ENCODE measurements at regions not wholly inside any gene's neighbourhood (a gene's known extent, or its start where the extent isn't known, plus 50 kb on each side); places are given as distances from the start of the nearest gene placed in this dataset.
"Not testable (repeated sequence)": the region's sequence is repeated elsewhere in the genome, so short reads cannot be mapped to it uniquely, and the experiment has no call there.

DNA sequence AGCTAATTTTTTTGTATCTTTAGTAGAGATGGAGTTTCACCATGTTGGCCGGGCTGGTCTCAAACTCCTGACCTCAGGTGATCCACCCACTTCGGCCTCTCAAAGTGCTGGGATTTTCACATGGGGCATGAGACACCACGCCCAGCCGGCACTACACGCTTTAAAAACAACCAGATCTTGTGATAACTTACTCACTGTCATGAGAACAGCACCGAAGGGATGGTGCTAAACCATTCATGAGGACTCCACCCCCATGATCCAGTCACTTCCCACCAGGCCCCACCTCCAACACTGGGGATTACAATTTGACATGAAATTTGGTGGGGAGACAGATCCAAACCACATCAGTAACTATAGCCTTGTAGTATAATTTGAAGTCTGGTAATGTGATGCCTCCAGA lies 67.4 kb upstream of the ZNF169 start:
- DNase-seq: not testable (repeated sequence)

DNA sequence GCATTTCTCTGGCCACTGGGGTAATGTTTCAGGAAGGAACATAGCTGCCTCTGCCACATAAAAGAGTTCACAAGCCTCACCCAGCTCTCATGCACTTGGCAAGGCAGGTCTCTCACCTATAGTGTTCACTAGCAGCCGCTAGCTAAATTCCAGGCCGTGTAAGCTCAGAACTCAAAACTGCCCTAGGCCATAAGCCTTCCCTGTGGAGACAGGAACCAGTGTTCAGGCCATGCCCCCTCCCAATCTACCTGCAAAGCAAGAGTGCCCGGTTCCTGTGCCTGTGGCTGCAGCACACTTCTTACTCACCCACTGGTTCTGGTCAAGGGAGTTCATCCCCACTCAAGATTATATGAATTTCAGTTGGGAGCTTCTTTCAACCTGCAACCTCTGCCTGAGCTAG lies 60.7 kb upstream of the ZNF169 start:
- no peak for DNase-seq

GRCh38 chr9:94199776-94200175 lies 59.3 kb upstream of the ZNF169 start:
- DNase-seq: no peak

- no peak for DNase-seq
These were observed 54.9 kb upstream of the ZNF169 start for GRCh38 chr9:94204174-94204573.

DNA sequence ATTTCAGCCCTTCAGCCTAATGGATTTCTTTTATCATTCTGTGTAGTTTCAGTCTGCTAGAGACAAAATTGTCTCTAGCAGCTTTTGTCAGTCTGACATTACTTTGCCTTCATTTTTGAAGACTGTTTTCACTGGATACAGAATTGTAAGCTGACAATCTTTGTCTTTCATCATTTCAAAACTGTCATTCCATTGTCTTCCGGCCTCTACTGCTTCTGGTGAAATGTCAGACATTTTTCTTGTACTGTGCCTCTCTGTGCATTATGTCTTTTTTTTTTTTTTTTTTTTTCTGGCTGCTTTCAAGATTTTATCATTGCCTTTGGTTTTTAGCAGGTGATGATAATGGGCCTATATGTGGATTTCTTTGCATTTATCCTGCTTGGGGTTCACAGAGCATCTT lies 51.3 kb upstream of the ZNF169 start:
- DNase-seq: no peak

Measured in activated CD8-positive, alpha-beta memory T cell treated with anti-CD3 and anti-CD28 coated beads, Interleukin-2, amount 50 U/mL, for 48 hours (primary cell).